ENCODE measurements at regions not wholly inside any gene's neighbourhood (a gene's known extent, or its start where the extent isn't known, plus 50 kb on each side); places are given as distances from the start of the nearest gene placed in this dataset.

- no peak for DNase-seq
These were observed 186.2 kb upstream of the TANK start for GRCh38 chr2:160973991-160974390.

GRCh38 chr2:160974803-160975202 lies 185.4 kb upstream of the TANK start:
- no peak for DNase-seq

GRCh38 chr2:160976797-160977196 lies 183.4 kb upstream of the TANK start:
- no peak for DNase-seq

GRCh38 chr2:160977376-160977775 lies 182.9 kb upstream of the TANK start:
- DNase-seq, result no peak

GRCh38 chr2:160977854-160978253 lies 182.4 kb upstream of the TANK start:
- DNase-seq, result no peak

DNA sequence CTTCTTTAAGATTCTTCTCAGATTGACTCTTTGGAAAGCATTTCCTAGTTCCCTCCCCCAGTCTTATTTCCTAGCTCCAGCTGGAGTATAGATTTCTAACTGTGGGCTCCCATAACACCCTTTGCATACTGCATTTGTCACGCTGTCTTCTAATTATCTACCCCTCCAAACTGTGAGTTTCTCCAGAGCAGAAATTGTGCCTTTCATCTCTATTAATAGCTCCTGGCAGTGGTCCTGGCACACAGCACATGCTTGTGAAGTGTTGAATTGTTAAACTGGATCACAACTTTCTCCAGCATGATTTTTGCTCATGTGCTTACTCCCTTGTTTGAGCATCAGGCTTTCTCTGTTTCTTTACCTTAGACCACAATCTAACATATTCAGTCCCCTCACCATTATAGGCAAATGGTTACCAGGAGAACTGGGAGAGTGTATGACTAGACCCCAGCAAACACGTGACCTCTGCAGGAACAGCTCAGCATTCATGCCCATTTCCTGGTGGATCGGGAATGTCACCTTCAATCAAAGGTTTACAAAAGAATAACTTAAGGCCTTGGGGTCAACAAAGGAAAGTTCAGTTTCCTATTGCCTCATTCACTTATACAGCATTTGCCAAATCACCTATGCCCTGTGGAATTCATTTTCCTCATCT lies 175.7 kb upstream of the TANK start:
- no peak for DNase-seq

GRCh38 chr2:160989778-160990177 lies 170.4 kb upstream of the TANK start:
- DNase-seq, result no peak

GRCh38 chr2:160993654-160994061 lies 166.6 kb upstream of the TANK start:
- no peak for DNase-seq

GRCh38 chr2:160994141-160995002 lies 165.9 kb upstream of the TANK start:
- peak; percentile 68 to 70 for DNase-seq

DNA sequence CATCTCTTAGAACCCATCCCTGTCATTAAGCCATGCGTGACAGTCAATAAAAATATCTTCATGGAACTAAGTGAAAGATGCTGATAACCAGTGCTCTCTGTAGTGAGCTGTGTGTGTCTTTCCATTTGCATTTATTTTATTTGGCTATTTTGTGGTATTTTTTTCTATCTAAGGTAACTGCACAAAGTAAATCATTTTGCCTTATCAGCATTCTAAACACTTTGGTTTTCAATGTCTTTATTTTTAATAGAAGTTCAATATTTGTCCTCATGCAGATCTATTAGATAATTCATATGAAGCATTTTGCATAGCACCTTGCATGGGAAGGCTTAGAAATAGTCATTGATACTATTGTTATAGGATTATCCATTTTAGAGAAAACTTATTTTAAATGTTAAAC lies 163.6 kb upstream of the TANK start:
- no peak for DNase-seq

DNA sequence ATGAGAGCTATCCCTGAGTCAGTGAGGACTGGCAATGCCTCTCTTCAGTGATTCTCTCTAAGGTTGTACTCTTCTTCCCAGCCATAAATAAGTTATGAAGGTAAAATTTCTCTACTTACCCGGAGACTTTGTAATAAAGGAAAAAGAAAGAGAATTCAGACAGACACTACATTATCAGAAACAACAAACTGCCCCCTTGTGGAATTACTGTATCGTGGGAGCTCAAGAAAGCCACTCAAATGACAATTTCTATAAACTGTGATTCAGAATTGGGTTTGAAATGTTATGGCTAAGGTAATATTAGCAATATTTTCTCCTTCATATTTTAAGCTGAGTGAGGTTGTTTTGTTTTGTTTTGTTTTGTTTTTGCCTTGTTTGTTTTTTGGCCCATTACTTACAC lies 155.8 kb upstream of the TANK start:
- DNase-seq, result no peak

DNA sequence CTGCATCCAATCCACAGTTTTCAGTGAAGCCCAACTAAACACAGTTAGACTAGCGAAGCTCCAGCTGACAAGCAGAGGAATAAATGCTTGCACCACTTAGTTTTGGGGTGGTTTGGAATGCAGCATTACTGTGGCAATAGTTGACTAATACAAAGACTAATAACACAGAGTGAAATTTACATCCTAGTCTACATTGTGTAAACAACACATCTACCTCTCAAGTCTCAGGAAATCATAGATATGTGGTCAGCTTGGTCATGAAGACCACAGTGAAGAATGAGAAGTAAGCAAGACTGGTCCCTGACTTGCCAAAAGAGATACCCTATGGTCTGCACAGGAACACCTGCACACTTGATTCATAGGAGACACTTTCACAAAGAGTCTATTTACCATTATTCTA lies 155.1 kb upstream of the TANK start:
- no peak for DNase-seq

- DNase-seq, result no peak
These were observed 151.9 kb upstream of the TANK start for GRCh38 chr2:161008311-161008710.

DNA sequence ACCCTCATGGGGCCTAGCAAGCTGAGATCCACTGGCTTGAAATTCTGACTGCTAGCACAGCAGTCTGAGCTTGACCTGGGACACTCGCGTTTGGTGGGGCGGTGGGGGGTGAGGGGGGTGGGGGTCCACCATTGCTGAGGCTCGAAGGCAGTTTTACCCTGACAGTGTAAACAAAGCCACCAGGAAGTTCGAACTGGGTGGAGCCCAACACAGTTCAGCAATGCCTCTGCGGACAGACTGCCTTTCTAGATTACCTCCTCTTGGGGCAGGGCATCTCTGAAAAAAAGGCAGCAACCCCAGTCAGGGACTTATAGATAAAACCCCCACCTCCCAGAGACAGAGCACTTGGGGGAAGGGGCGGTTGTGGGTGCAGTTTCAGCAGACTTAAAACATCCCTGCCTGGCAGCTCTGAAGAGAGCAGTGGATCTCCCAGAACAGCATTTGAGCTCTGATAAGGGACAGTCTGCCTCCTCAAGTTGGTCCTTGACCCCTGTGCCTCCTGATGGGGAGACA lies 149.7 kb upstream of the TANK start:
- no peak for DNase-seq

DNA sequence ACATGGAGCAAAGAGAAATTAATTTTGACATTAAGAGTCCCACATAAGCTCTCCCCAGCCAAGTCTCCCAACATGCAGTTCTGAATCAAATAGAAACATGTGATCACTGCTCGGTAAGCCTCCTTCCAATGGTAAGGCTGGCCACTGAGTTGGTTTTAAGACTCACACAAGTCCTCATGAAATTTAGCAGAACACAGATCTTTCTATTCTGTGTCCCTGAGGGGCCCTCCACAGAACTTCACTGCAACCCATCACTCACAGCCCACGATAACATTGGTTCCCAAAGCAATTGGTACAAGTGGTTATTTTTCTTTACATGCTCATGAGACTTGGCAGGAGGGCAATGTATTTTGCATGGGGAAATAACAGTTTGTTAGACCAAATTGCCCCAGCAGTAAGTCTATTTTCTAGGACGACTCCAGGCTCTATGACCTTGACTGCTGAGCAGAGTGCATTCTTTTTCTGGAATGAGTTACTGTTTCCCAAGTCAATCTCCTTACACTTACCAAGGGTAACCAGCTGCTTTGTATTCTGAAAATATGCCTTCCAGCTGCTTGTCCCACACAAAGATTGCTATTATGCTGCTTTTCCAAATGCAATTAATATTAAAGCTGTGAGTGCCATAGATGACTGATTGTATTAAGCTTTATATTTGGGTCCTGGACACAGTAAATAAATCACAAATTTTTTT lies 142.3 kb upstream of the TANK start:
- DNase-seq, result no peak

GRCh38 chr2:161019311-161019710 lies 140.9 kb upstream of the TANK start:
- DNase-seq, result no peak

- DNase-seq, result no peak
These were observed 139.8 kb upstream of the TANK start for GRCh38 chr2:161020437-161020836.

GRCh38 chr2:161028581-161028980 lies 131.6 kb upstream of the TANK start:
- no peak for DNase-seq

DNA sequence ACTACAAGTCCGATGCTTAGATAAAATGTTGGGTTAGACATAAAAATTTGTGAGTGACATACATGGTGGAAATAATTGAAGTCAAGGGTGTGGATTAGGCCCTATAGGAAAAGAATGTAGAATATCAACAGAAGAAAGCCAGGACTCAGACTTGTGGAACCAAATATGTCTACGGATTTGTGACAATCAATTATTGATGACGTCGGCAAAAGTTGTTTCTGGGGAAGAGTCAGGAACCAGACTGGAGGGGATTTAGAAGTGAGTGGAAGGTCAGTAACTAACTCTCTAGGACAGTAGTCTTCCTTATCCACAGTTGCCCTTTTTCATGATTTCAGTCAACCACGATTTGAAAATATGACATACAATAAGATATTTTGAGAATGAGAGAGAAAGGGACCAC lies 130.9 kb upstream of the TANK start:
- no peak for DNase-seq

DNA sequence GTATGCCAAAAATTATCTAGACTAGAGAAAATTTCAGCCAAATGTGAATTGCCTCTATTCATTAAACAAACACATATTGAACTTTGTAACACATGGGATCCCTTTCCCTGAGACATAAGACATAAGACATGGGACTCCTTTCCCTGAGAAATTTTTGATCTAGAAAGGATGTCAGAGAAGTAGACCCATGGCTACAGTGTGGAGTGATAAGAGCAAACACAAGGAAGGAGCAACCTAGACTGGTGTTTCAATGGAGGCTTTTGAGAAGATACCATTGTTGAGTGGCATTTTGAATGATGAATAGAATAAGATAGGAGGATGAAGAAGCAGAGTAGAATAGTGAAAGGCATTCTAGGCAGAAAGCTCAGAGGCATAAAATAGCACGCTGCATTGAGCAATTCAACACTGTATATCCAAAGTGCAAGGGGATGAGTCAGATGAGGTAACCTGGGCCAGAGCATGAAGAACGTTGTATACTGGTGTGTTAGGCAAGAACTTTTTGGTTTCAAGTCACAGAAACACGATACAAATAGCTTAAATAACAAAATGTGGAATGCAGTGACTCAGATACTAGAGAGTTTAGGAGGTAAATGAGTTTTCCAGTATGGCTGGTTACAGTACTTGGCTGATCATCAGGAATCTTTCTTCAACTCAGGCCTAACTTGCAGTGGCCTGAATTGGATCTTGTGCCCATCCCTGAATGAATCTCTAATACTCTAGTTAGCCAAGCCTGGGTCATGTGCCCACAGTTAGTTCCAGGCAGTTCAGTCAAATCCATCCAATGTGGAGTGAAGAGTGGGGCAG lies 129.8 kb upstream of the TANK start:
- DNase-seq, result no peak

DNA sequence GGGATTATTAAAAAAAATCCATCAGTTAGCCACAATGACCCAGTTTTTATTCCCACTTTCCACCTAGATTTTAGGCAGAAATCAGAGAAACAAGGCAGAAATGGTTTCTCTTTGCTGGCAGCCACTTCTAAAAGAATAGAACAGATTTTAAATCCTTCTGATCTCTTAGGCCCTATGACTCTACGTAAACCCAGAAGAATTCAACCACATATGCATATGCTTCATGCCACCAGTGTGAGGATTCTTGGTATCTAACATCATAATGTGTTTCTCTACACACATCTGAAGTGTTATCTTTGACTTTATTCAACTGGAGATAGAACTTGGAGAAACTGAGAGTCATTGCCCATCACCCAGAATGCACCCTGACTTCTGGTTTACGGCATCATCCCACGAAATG lies 128.7 kb upstream of the TANK start:
- DNase-seq, result no peak

GRCh38 chr2:161032635-161033034 lies 127.6 kb upstream of the TANK start:
- DNase-seq, result no peak
